ENCODE measurements at regions not wholly inside any gene's neighbourhood (a gene's known extent, or its start where the extent isn't known, plus 50 kb on each side); places are given as distances from the start of the nearest gene placed in this dataset.
"Not testable (repeated sequence)": the region's sequence is repeated elsewhere in the genome, so short reads cannot be mapped to it uniquely, and the experiment has no call there.

DNA sequence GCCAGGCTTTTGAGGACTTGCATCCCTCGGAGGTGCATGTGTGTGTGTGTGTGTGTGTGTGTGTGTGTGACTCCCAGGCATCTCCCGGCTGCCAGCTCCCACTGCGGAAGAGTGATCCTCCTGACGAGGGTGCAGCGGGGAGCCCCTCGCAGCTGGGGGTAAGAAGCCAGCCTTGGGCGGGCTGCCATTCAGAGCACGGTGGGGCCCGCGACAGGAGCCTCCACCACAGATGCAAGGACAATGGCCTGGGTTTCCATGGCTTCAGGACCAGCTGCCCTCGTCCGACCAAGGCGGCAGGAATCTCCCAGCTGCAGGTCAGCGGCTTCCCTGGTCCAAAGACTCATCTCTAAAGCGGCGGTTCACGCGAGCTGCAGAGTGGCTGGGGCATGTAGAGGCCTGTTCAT, 908.5 kb downstream of the BRD1 start:
- TF ChIP-seq GABPA (IDR thresholded peaks at IDR 0.05; ENCODE audit: low read depth) (no peak), CTCF (IDR thresholded peaks at IDR 0.05; ENCODE audit: insufficient read depth, low read length) (no peak), REST (IDR thresholded peaks at IDR 0.05; ENCODE audit: insufficient replicate concordance, low read depth) (no peak), SPI1 (IDR thresholded peaks at IDR 0.05; ENCODE audit: borderline replicate concordance, low read depth) (no peak), POLR2AphosphoS5 (IDR thresholded peaks at IDR 0.05; ENCODE audit: low read depth) (no peak)
- Histone ChIP-seq H3K4me3 (replicated peaks; ENCODE audit: insufficient read depth, low read length) (no peak overlapping the region), H3K27ac (replicated peaks) (no peak overlapping the region), H3K27me3 (ENCODE audit: insufficient read depth, poor library complexity, severe bottlenecking) (no peaks in the 10 kb centered on the region)
- no peak for DNase-seq (ENCODE audit: low read depth in 1 of 2, low spot score in 1 of 2)

DNA sequence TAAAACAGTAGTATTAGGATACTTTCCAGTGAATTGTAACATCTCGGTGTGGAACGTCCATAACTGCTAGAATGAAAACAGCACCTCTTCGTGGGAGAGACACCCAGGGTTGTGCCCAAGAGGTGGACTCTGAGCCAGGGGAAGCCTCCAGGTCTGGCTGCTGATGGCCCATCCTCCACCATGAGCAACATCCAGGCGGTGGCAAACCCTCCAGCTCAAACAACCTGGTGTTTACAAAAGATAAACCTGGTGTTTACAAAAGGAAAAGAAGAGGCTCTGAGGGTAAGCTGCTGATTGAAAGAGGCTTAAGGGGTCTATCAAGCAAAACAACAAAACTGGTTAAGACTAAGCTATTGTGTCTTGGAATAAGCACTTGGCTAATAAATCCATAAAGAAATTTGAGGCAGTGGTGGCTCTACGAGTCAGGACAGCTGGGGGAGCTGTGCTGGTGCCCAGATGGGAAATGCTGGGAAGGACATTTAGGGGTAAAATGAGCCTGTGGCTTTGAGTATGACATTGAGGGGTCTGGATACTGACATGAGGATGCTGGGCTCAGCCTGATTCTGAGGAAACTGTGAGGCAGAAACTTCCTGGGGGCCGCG, 909.0 kb downstream of the BRD1 start:
- H3K27me3 ChIP-seq (ENCODE audit: insufficient read depth, poor library complexity, severe bottlenecking), result no peaks in the 10 kb centered on the region
- H3K27ac ChIP-seq (replicated peaks), result no peak overlapping the region
- no peak for DNase-seq (ENCODE audit: low read depth in 1 of 2, low spot score in 1 of 2)
- H3K4me3 ChIP-seq (replicated peaks; ENCODE audit: insufficient read depth, low read length), result no peak overlapping the region
- TF ChIP-seq GABPA (IDR thresholded peaks at IDR 0.05; ENCODE audit: low read depth), result no peak
- no peak for TF ChIP-seq REST (IDR thresholded peaks at IDR 0.05; ENCODE audit: insufficient replicate concordance, low read depth)
- TF ChIP-seq SPI1 (IDR thresholded peaks at IDR 0.05; ENCODE audit: borderline replicate concordance, low read depth), result no peak
- no peak for TF ChIP-seq POLR2AphosphoS5 (IDR thresholded peaks at IDR 0.05; ENCODE audit: low read depth)
- TF ChIP-seq CTCF (IDR thresholded peaks at IDR 0.05; ENCODE audit: insufficient read depth, low read length), result no peak

- H3K4me3 ChIP-seq (replicated peaks; ENCODE audit: insufficient read depth, low read length); H3K27me3 ChIP-seq (ENCODE audit: insufficient read depth, poor library complexity, severe bottlenecking); DNase-seq (ENCODE audit: low read depth in 1 of 2, low spot score in 1 of 2); H3K27ac ChIP-seq (replicated peaks): not testable (repeated sequence)
Observed at GRCh38 chr22:48912356-48913066, 915.2 kb downstream of the BRD1 start.

- DNase-seq (ENCODE audit: low read depth in 1 of 2, low spot score in 1 of 2); H3K27me3 ChIP-seq (ENCODE audit: insufficient read depth, poor library complexity, severe bottlenecking); H3K27ac ChIP-seq (replicated peaks); H3K4me3 ChIP-seq (replicated peaks; ENCODE audit: insufficient read depth, low read length): not testable (repeated sequence)
Observed at GRCh38 chr22:48911647-48912046, 916.0 kb downstream of the BRD1 start.

GRCh38 chr22:48911067-48911466, 916.6 kb downstream of the BRD1 start:
- not testable (repeated sequence) for H3K27ac ChIP-seq (replicated peaks); H3K4me3 ChIP-seq (replicated peaks; ENCODE audit: insufficient read depth, low read length); H3K27me3 ChIP-seq (ENCODE audit: insufficient read depth, poor library complexity, severe bottlenecking); DNase-seq (ENCODE audit: low read depth in 1 of 2, low spot score in 1 of 2)

All from HL-60 (cell line).